ENCODE measurements at regions not wholly inside any gene's neighbourhood (a gene's known extent, or its start where the extent isn't known, plus 50 kb on each side); places are given as distances from the start of the nearest gene placed in this dataset.

GRCh38 chr16:66240631-66241395 lies 125.7 kb upstream of the CDH5 start:
- DNase-seq = no peak

DNA sequence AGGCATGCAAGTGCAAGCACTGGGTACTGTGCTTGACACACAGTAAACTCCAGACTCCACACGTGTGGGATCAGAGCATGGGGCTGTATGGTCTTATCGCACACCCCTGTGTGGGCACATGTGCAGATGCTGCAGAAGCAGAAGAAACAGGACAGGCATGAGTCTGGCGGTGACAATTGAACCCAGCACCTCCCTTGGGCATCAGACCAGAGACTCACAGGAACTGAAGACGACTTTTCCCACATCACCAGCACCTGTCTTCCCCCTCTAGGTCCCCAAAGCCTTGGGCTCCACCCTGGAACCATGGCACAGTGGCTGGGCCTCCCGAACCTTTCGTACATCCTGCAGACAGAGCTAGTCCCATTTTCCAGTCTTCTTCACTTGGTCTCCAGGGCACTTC lies 126.4 kb upstream of the CDH5 start:
- no peak for DNase-seq

DNA sequence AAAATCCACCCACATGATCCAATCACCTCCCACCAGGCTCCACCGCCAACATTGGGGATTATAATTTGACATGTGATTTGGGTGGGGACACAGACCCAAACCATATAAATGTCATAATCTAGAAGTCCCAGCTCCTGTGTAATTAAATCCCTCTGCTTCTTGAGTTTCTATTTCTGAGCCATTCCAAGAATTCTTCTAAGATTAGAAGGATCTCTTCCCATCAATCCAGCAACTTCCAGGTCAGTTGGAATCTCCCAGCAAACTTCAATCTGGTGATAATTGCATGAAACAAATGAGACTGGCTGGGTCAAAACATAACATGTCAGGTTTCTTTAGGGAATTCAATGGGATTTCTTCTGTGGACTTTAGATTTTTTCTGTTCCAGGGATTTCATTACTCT lies 127.8 kb upstream of the CDH5 start:
- DNase-seq = no peak

DNA sequence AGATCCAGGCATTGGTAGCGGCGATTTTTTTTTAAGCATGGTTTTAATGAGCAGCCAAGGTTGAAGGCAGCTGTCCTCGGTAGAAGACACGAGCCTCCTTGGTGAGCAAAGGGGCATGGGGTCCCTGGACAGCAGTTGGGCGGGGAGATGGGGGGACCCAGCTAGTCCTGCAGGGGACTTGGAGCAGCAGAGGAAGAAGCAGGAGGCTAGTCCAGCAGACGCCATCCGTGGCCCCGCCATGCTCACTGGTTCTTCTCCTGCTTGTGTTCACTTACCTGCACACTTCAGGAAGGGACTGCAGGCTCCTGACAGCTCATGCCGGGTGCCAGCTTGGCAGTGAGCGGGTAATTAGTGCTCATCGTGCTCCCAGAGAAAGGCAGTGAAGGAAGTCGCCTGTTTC lies 130.2 kb upstream of the CDH5 start:
- DNase-seq = no peak

- no peak for DNase-seq
These were observed 134.9 kb upstream of the CDH5 start for GRCh38 chr16:66231452-66232160.

GRCh38 chr16:66229651-66230050 lies 136.8 kb upstream of the CDH5 start:
- no peak for DNase-seq

- no peak for DNase-seq
These were observed 137.7 kb upstream of the CDH5 start for GRCh38 chr16:66228792-66229191.

GRCh38 chr16:66227766-66228530 lies 138.5 kb upstream of the CDH5 start:
- DNase-seq = no peak

- DNase-seq = no peak
These were observed 139.7 kb upstream of the CDH5 start for GRCh38 chr16:66226762-66227161.

DNA sequence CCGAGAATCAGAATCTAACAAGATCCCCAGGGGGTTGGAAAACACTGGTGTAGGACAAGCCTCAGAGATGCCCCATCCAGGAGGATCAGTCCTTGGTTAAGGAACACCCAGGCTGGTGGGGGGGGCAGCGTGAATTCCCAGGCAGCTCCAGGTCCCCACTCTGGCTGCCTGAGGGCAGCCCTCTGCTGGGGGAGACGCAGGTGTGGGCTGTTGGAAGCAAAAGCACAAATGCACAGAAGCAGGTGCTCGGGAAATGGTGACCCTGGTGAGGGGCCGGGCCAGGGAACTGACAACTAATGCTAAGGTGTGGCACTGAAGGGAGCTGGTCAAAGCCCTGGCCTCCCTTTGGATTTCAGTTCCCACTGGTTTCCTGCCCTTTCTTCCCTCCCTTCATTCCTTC lies 140.8 kb upstream of the CDH5 start:
- DNase-seq = no peak

DNA sequence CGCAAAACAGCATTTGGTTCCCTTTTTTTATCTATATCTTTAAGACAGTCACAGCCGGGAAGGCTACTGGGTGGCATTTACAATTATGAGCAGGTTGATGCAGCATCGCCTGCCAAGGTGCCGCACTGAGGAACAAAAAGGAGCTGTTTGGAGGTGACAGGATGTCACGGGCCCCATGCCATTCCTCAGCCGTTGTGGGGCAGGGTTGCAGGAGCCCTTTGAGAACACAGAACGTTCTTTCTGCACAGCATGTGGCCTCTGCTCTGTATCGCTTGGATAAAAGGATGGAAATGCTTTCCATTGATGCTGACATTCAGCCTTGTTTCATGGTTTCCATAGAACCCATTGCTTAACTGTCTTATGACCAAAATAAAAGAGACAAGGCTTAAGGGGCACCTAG lies 141.9 kb upstream of the CDH5 start:
- DNase-seq = no peak

- no peak for DNase-seq
These were observed 142.3 kb upstream of the CDH5 start for GRCh38 chr16:66224186-66224585.

DNA sequence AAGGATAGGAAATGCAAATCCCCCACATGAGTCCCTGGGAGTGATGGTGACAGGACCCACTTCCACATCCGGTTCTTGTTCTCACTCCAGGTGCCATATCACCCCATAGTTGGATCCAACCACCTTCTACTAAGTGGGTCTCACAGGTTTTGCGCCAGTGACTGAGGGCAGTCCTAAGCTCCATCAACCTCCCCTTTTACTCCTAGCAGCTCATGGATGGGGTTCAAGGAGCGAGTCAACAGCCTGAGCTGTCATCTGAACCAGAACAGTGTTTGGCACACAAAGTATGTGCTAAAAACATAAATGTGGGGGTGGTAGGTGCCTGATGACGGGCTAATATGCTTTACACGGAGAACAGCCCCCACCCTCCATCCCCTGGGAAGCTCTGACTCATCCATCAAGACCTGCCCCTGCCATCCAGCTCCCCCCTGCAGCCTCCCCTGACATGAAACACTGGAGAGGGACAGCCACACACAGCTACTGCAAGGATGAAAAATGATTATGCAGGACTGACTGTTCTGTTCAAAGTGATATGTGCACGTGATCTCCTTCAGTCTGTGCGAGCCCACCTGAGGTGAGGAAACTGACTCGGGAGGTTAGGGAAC lies 143.2 kb upstream of the CDH5 start:
- DNase-seq = no peak

DNA sequence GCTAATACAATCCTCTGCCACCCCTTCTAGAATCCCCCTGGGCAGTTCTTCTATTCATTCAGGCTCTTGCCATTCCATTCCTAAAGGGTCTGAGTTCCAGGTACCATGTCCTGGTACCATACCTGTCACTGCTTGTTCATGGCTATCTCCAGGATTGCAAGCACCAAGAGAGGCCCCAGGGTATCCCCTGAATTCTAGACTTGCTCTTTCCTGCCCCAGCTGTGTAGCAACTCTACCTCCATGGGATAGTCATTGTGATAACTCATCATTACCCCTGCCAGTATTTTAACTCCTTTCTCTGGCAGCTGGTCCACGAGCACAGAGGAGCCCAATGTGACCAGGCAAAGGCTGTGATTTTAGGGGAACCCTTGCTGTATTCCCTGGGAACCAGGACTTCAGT lies 143.7 kb upstream of the CDH5 start:
- DNase-seq = no peak

- DNase-seq = no peak
These were observed 145.8 kb upstream of the CDH5 start for GRCh38 chr16:66220702-66221101.

GRCh38 chr16:66219491-66219890 lies 147.0 kb upstream of the CDH5 start:
- DNase-seq = no peak

- DNase-seq = no peak
These were observed 154.1 kb upstream of the CDH5 start for GRCh38 chr16:66212428-66212827.

GRCh38 chr16:66211651-66212050 lies 154.8 kb upstream of the CDH5 start:
- no peak for DNase-seq

GRCh38 chr16:66207883-66208265 lies 158.6 kb upstream of the CDH5 start:
- DNase-seq = no peak

DNA sequence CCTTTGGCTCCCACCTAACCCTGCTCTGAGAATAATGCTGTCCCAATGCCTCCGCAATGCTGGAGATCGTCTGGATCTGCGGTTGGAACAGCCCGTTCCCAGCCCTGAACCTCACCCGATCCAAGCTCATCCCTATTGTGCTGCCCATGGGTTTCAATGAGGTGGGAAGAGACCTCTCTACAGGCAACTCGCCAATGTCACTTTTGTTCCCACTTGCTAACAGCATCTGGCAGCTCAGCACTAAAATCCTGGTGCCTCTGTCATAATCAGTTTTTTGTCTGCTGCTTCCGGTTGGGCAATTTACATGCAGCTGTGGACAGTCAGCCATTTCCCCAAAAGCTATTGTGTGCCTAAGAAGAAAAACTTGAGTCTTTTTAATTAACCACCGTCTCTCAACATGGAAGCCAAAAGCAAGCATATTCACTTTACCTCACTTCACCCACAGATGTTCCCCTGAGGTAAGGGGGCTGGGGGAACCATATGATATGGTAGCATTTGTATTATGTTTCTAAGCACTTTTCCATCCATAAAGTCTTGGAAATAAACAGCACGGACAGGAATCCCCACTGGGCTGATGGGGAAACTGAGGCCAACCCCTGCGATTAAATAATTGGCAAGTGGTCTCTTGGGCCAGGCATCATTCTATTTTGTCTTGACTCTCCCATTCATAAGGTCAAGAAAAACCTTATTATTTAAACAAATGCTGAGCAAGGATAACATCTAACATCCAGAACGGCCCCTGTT lies 159.2 kb upstream of the CDH5 start:
- DNase-seq = no peak

GRCh38 chr16:66206363-66206762 lies 160.1 kb upstream of the CDH5 start:
- no peak for DNase-seq

- no peak for DNase-seq
These were observed 160.9 kb upstream of the CDH5 start for GRCh38 chr16:66205287-66206231.
